ENCODE measurements at regions not wholly inside any gene's neighbourhood (a gene's known extent, or its start where the extent isn't known, plus 50 kb on each side); places are given as distances from the start of the nearest gene placed in this dataset.
A peak's percentile ranks its signal among the peaks of the same experiment; 100 is the strongest.
"Not testable (repeated sequence)": the region's sequence is repeated elsewhere in the genome, so short reads cannot be mapped to it uniquely, and the experiment has no call there.

DNA sequence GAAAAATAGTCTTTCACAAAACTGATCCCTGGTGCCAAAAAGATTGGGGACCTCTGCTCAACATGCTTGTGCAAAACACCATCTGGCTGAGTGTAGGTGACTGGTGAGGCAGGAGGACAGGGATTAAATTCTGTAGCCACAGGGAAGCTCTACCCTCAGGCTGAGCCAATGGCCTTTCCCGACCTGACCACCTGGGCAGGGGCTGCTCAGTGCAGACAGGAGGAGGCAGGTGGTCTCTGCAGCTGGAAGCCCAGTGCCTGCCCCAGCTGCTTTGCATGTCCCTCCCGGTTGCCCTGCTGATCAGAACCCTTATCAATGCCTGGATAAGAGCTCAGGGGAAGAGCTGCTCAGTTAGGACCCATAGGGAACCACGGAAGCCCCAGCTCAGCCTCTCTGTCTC, 235.3 kb downstream of the ANKRD36 start:
- no peaks in the 10 kb centered on the region for H3K9me3 Mint-ChIP-seq
- DNase-seq (no peak), ATAC-seq (replicated peaks) (no peak)
- no peaks in the 10 kb centered on the region for H3K36me3 Mint-ChIP-seq
- H3K27me3 Mint-ChIP-seq, result peaks cover 0 to 6% of the 10 kb centered on the region in 2 donors
- H3K4me1 Mint-ChIP-seq, result no peaks in the 10 kb centered on the region
- no peak overlapping the region for H3K4me3 Mint-ChIP-seq
- no peak overlapping the region for H3K27ac Mint-ChIP-seq

DNA sequence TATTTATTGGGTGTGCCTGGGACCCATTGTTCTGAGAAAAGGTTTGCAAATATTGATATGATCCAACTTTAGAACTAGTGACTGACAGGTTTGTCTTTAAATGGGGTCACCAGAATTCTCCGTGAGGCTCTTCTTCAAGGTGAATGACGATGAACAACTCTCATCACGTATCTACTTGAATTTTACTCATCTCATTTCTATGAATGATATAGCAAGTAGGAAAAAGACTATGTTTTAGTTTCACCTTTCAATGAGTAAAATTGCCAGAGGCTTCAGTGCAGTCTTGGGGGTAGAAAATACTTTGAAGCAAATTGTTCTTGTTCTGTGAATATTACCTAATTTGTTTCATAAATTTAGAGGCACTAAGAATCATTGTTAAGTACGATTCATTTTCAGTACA, 232.0 kb downstream of the ANKRD36 start:
- not testable (repeated sequence) for H3K4me3 Mint-ChIP-seq; H3K9me3 Mint-ChIP-seq; ATAC-seq (replicated peaks); DNase-seq; H3K27me3 Mint-ChIP-seq; H3K4me1 Mint-ChIP-seq; H3K27ac Mint-ChIP-seq; H3K36me3 Mint-ChIP-seq

- peak; percentile 76 to 87 for ATAC-seq (replicated peaks)
- not testable (repeated sequence) for H3K4me3 Mint-ChIP-seq, H3K9me3 Mint-ChIP-seq, H3K27ac Mint-ChIP-seq, DNase-seq, H3K4me1 Mint-ChIP-seq, H3K27me3 Mint-ChIP-seq, H3K36me3 Mint-ChIP-seq
Measured at GRCh38 chr2:97333674-97334073, 220.7 kb downstream of the ANKRD36 start.

DNA sequence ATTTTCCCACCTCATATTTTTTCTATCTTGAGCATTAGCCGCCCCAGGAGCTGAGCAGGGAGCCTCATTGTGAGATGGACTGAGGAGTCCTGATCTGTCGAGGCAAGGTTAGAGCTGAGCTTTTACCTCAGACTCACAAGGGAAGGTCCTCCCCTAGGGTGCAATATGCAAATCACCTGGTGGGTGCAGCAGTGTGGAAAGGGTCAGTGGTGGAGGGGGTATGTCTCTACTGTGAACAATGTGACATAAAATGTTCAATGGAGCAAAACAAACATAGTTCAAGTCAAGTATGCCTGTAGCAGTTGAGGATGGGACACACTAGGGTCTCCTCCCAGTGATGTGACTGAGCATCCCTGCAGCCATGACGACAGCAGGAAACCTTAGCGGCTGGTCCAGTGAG, 219.2 kb downstream of the ANKRD36 start:
- H3K27me3 Mint-ChIP-seq, H3K9me3 Mint-ChIP-seq, H3K27ac Mint-ChIP-seq, H3K36me3 Mint-ChIP-seq, H3K4me1 Mint-ChIP-seq, DNase-seq, H3K4me3 Mint-ChIP-seq: not testable (repeated sequence)
- peak; percentile 58 to 80 for ATAC-seq (replicated peaks)

DNA sequence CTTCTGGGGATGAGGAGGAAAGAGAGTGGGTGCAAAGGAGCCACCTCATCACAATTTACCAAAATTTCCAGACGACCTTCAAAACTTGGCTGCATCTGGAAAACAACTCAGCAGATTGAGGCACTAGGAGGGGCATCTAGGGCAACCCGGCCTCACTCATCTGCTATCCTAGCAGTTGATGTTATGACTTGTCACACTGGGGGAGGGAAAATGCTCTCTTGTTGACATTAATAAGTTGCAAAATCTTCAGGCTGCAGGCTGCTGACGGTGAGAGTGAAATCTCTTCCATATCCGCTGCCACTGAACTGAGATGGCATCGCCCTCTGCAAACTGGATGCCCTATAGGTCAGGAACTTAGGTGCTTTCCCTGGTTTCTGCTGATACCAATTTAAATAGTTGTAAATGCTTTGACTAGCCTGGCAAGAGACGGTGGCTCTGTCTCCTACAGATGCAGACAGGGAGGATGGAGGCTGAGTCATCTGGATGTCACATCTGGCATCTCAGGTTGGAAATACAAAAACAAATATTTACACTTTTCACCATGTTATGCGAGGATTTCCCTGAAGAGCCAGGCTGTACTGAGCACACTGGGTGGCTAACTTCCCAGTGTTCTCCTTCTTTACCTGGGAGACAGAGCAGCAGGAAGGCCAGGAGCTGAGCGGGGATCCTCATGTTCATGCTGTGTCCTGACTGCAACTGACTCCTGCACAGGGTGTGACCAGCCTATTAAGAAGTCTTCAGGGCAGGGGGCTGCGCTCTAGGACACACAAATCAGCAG, 209.2 kb downstream of the ANKRD36 start:
- ATAC-seq (replicated peaks), result not testable (repeated sequence)

GRCh38 chr2:97315358-97315757, 202.4 kb downstream of the ANKRD36 start:
- not testable (repeated sequence) for H3K27ac Mint-ChIP-seq; H3K4me3 Mint-ChIP-seq; H3K9me3 Mint-ChIP-seq; H3K36me3 Mint-ChIP-seq; H3K4me1 Mint-ChIP-seq; H3K27me3 Mint-ChIP-seq; ATAC-seq (replicated peaks); DNase-seq

More for the DNA sequence above, 209.2 kb downstream of the ANKRD36 start:
- H3K9me3 Mint-ChIP-seq, H3K4me3 Mint-ChIP-seq, H3K27ac Mint-ChIP-seq, DNase-seq, H3K27me3 Mint-ChIP-seq, H3K36me3 Mint-ChIP-seq, H3K4me1 Mint-ChIP-seq: not testable (repeated sequence)

DNA sequence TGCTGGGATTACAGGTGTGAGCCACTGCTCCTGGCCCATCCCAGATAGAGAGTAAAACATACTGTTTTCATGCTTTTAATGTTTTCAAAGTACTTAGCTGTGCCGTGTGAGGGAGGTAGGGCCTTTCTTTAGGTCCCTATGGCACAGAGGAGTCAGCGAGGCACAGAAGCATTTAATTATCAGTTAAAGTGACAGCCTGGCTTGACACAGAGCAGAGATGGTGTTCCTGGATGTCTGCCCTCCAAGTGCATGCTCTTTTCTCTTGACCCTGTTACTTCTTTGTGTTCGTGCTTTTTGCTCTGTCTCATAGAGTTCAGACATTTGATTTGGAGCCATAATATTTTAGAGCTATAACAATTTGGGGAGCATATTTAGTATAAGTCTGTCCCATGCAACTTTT, 199.5 kb downstream of the ANKRD36 start:
- not testable (repeated sequence) for H3K36me3 Mint-ChIP-seq; H3K27ac Mint-ChIP-seq; DNase-seq; H3K27me3 Mint-ChIP-seq; ATAC-seq (replicated peaks); H3K4me3 Mint-ChIP-seq; H3K9me3 Mint-ChIP-seq; H3K4me1 Mint-ChIP-seq

DNA sequence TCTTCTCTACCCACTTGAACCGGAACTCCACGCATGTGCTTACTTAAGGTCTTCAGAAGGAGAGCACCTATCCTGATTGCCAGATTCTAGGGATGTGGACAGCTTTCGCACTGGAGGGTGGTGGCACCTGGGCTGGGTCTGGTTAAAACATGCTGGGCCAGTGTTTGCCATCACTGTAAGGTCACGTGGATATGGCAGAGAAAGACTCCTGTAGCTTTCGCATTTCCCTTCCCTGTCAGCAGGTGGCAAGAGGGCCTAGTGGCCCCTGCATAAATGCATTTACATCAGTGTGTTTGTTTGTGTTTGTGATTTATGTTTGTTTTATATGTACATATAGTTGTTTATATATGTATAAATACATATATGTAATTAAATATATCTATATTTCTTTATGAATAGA, 192.5 kb downstream of the ANKRD36 start:
- H3K9me3 Mint-ChIP-seq; H3K4me1 Mint-ChIP-seq; H3K27me3 Mint-ChIP-seq; H3K4me3 Mint-ChIP-seq; ATAC-seq (replicated peaks); DNase-seq; H3K27ac Mint-ChIP-seq; H3K36me3 Mint-ChIP-seq: not testable (repeated sequence)

GRCh38 chr2:97302881-97303280, 189.9 kb downstream of the ANKRD36 start:
- ATAC-seq (replicated peaks); H3K27ac Mint-ChIP-seq; H3K9me3 Mint-ChIP-seq; DNase-seq; H3K27me3 Mint-ChIP-seq; H3K4me1 Mint-ChIP-seq; H3K36me3 Mint-ChIP-seq; H3K4me3 Mint-ChIP-seq: not testable (repeated sequence)

DNA sequence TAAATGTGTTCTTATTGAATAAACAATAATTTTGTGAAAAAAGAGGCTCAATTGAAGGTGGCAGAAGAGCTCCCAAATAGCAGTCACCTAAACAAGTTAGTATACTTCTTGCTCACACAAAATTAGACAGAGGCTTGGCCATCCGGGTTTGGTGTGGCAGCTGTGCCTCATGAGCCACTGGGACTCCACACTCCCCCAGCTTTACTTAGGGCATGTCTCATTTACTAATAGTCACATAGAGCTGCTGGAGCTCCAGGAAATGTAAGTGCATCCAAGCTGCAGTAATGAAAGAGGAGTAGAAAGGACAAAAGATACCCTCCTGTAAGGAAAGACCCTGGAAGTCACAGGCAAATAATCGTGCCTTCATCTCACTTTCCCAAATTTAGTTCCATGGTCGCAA, 188.8 kb downstream of the ANKRD36 start:
- H3K36me3 Mint-ChIP-seq; ATAC-seq (replicated peaks); H3K27me3 Mint-ChIP-seq; DNase-seq; H3K4me1 Mint-ChIP-seq; H3K9me3 Mint-ChIP-seq; H3K27ac Mint-ChIP-seq; H3K4me3 Mint-ChIP-seq: not testable (repeated sequence)

All from stimulated activated naive B cell treated with anti-CD40 and anti-IgM and Interleukin-4, amounts not matched to agents 10 μg/mL and 1 μg/mL and 100 μg/mL, for 72 hours (primary cell).